ENCODE measurements at regions not wholly inside any gene's neighbourhood (a gene's known extent, or its start where the extent isn't known, plus 50 kb on each side); places are given as distances from the start of the nearest gene placed in this dataset.

GRCh38 chr2:155663265-155663664 is 669.3 kb downstream of the NR4A2 start:
- no peak for TF ChIP-seq POLR2A (IDR thresholded peaks at IDR 0.05)
- TF ChIP-seq CTCF (IDR thresholded peaks at IDR 0.05) = no peak
- Histone ChIP-seq H3K4me1 (no peaks in the 10 kb centered on the region), H3K9me3 (no peaks in the 10 kb centered on the region), H3K36me3 (no peaks in the 10 kb centered on the region), H3K27me3 (no peaks in the 10 kb centered on the region), H3K27ac (no peak overlapping the region), H3K4me3 (no peak overlapping the region)
- intact Hi-C loops (cut with DNase I; ENCODE audit: low total_unique reads) = no loop called here
- no peak for DNase-seq

- Histone ChIP-seq H3K4me1 (no peaks in the 10 kb centered on the region), H3K4me3 (no peak overlapping the region), H3K27ac (no peak overlapping the region), H3K27me3 (no peaks in the 10 kb centered on the region), H3K9me3 (no peaks in the 10 kb centered on the region), H3K36me3 (no peaks in the 10 kb centered on the region)
- TF ChIP-seq CTCF (IDR thresholded peaks at IDR 0.05) = no peak
- TF ChIP-seq POLR2A (IDR thresholded peaks at IDR 0.05) = no peak
- intact Hi-C loops (cut with DNase I; ENCODE audit: low total_unique reads) = no loop called here
- DNase-seq = no peak
Measured at GRCh38 chr2:155662224-155662623, 670.3 kb downstream of the NR4A2 start.

GRCh38 chr2:155653176-155653575 is 679.3 kb downstream of the NR4A2 start:
- no peaks in the 10 kb centered on the region for H3K27me3 ChIP-seq
- H3K9me3 ChIP-seq = no peaks in the 10 kb centered on the region
- no peak overlapping the region for H3K4me3 ChIP-seq
- H3K36me3 ChIP-seq = no peaks in the 10 kb centered on the region
- no peak for TF ChIP-seq POLR2A (IDR thresholded peaks at IDR 0.05)
- TF ChIP-seq CTCF (IDR thresholded peaks at IDR 0.05) = no peak
- H3K4me1 ChIP-seq = no peaks in the 10 kb centered on the region
- DNase-seq = no peak
- H3K27ac ChIP-seq = no peak overlapping the region
- intact Hi-C loops (cut with DNase I; ENCODE audit: low total_unique reads) = no loop called here

- Histone ChIP-seq H3K27ac (no peak overlapping the region), H3K4me3 (no peak overlapping the region), H3K36me3 (no peaks in the 10 kb centered on the region), H3K4me1 (no peaks in the 10 kb centered on the region), H3K9me3 (no peaks in the 10 kb centered on the region), H3K27me3 (no peaks in the 10 kb centered on the region)
- intact Hi-C loops (cut with DNase I; ENCODE audit: low total_unique reads) = no loop called here
- no peak for TF ChIP-seq POLR2A (IDR thresholded peaks at IDR 0.05)
- no peak for TF ChIP-seq CTCF (IDR thresholded peaks at IDR 0.05)
- no peak for DNase-seq
Measured at GRCh38 chr2:155651851-155652250, 680.7 kb downstream of the NR4A2 start.

GRCh38 chr2:155645791-155646190 is 686.7 kb downstream of the NR4A2 start:
- Histone ChIP-seq H3K4me3 (no peak overlapping the region), H3K27me3 (no peaks in the 10 kb centered on the region), H3K27ac (no peak overlapping the region), H3K4me1 (no peaks in the 10 kb centered on the region), H3K9me3 (no peaks in the 10 kb centered on the region), H3K36me3 (no peaks in the 10 kb centered on the region)
- TF ChIP-seq CTCF (IDR thresholded peaks at IDR 0.05) = no peak
- no peak for TF ChIP-seq POLR2A (IDR thresholded peaks at IDR 0.05)
- intact Hi-C loops (cut with DNase I; ENCODE audit: low total_unique reads) = no loop called here
- DNase-seq = no peak
